ENCODE measurements at regions not wholly inside any gene's neighbourhood (a gene's known extent, or its start where the extent isn't known, plus 50 kb on each side); places are given as distances from the start of the nearest gene placed in this dataset.

DNA sequence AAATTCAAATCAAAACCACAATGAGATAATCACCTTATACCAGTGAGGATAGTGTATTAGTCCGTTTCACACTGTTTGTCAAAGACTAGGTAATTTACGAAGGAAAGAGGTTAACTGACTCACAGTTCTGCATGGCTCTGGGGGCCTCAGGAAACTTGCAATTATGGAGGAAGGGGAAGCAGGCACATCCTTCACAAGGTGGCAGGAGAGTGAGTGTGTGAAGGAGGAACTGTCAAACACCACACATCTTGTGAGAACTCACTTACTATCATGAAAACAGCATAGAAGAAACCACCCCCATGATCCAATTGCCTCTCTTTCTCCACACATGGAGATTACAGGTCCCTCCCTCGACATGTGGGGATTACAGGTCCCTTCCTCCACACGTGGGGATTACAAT, 54.7 kb upstream of the TRPC5 start:
- DNase-seq (ENCODE audit: low spot score): no peak
